ENCODE measurements at regions not wholly inside any gene's neighbourhood (a gene's known extent, or its start where the extent isn't known, plus 50 kb on each side); places are given as distances from the start of the nearest gene placed in this dataset.

DNA sequence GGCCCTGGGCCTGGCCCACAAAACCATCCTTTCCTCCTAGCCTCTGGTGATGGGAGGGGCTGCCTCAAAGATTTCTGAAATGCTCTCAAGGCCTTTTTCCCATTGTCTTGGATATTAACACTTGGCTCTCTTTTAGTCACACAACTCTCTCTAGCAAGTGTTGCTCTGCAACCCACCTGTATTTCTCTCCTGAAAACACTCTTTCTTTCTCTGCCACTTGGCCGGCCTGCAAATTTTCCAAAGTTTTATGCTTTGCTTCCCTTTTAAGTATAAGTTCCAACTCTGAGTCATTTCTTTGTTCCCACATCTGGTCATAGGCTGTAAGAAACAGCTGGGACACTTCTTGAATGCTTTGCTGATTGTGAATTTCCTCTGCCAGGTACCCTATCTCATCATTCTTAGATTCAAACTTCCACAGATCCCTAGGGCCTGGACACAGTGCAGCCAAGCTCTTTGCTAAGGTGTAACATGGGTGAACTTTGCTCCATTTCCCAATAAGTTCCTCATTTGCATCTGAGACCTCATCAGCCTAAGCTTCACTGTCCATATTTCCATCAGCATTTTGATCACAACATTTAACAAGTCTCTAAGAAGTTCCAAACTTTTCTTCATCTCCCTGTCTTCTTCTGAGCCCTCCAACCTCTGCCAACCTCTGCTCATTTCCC, 93.8 kb downstream of the TRIM29 start:
- peaks cover 0 to 10% (median 0%) of the 10 kb centered on the region in 4 donors for H3K9me3 ChIP-seq (ENCODE audit: control insufficient read depth in 4 of 4, low read length in 3 of 4)
- no peaks in the 10 kb centered on the region for H3K36me3 ChIP-seq (ENCODE audit: control insufficient read depth in 4 of 4, insufficient read depth in 3 of 4, low read depth in 1 of 4, low read length in 3 of 4)
- no peaks in the 10 kb centered on the region for H3K4me1 ChIP-seq (ENCODE audit: control insufficient read depth in 4 of 4, insufficient read depth in 4 of 4, low read length in 3 of 4)
- no peak overlapping the region for H3K9ac ChIP-seq (ENCODE audit: low read depth in 1 of 2, low read length in 2 of 2)
- 89% methylated on average over 1 of the region's 1 CpG for WGBS
- peak in 1 of 2 donors; percentile 17 for TF ChIP-seq HNF4A (conservative IDR thresholded peaks at IDR 0.05)
- TF ChIP-seq GABPA (IDR thresholded peaks at IDR 0.05 in 1 of 2, conservative IDR thresholded peaks at IDR 0.05 in 1 of 2): no peak
- H3K4me3 ChIP-seq (ENCODE audit: low read depth in 1 of 3, low read length in 3 of 3): no peak overlapping the region
- no peak overlapping the region for H3K27ac ChIP-seq (ENCODE audit: low read depth in 1 of 2, low read length in 2 of 2)
- no peak for DNase-seq (ENCODE audit: low spot score)
- no peaks in the 10 kb centered on the region for H3K27me3 ChIP-seq (ENCODE audit: control insufficient read depth in 4 of 4, insufficient read depth in 4 of 4, low read length in 3 of 4)

DNA sequence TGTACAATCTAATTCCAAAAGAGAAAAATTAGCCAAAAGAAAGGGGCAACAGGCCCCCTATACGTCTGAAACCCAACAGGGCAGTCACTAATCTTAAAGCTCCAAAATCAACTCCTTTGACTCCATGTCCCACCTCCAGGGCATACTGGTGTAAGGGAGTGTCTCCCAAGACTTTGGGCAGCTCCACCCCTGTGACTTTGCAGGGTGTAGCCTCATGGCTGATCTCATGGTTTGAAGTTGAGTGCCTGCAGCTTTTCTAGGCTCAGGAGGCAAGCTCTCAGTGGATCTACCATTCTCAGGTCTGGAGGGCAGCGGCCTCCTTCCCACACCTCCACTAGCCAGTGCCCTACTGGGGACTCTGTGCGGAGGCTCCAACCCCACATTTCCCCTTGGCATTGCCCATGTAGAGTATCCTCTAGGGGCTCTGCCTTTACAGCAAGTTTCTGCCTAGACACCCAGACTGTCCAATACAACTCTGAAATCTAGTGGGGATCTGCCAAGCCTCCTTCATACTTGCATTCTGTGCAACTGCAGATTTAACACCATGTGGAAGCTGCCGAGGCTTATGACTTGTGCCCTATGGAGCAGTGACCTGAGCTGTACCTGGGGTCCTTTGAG, 94.5 kb downstream of the TRIM29 start:
- Histone ChIP-seq H3K27ac (ENCODE audit: low read depth in 1 of 2, low read length in 2 of 2) (no peak overlapping the region), H3K4me3 (ENCODE audit: low read depth in 1 of 3, low read length in 3 of 3) (no peak overlapping the region), H3K36me3 (ENCODE audit: control insufficient read depth in 4 of 4, insufficient read depth in 3 of 4, low read depth in 1 of 4, low read length in 3 of 4) (no peaks in the 10 kb centered on the region), H3K9ac (ENCODE audit: low read depth in 1 of 2, low read length in 2 of 2) (no peak overlapping the region), H3K27me3 (ENCODE audit: control insufficient read depth in 4 of 4, insufficient read depth in 4 of 4, low read length in 3 of 4) (no peaks in the 10 kb centered on the region), H3K4me1 (ENCODE audit: control insufficient read depth in 4 of 4, insufficient read depth in 4 of 4, low read length in 3 of 4) (no peaks in the 10 kb centered on the region), H3K9me3 (ENCODE audit: control insufficient read depth in 4 of 4, low read length in 3 of 4) (peaks cover 0 to 10% (median 0%) of the 10 kb centered on the region in 4 donors)
- DNase-seq (ENCODE audit: low spot score): peak; percentile 3
- TF ChIP-seq RXRA (IDR thresholded peaks at IDR 0.05): no peak
- TF ChIP-seq FOXA1 (IDR thresholded peaks at IDR 0.05): no peak
- TF ChIP-seq, protein P1, sequence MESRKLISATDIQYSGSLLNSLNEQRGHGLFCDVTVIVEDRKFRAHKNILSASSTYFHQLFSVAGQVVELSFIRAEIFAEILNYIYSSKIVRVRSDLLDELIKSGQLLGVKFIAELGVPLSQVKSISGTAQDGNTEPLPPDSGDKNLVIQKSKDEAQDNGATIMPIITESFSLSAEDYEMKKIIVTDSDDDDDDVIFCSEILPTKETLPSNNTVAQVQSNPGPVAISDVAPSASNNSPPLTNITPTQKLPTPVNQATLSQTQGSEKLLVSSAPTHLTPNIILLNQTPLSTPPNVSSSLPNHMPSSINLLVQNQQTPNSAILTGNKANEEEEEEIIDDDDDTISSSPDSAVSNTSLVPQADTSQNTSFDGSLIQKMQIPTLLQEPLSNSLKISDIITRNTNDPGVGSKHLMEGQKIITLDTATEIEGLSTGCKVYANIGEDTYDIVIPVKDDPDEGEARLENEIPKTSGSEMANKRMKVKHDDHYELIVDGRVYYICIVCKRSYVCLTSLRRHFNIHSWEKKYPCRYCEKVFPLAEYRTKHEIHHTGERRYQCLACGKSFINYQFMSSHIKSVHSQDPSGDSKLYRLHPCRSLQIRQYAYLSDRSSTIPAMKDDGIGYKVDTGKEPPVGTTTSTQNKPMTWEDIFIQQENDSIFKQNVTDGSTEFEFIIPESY (IDR thresholded peaks at IDR 0.05): no peak
- no peak for TF ChIP-seq GABPA (IDR thresholded peaks at IDR 0.05 in 1 of 2, conservative IDR thresholded peaks at IDR 0.05 in 1 of 2)
- no peak for TF ChIP-seq YY1 (IDR thresholded peaks at IDR 0.05)
- no peak for TF ChIP-seq MAX (IDR thresholded peaks at IDR 0.05)
- no peak for TF ChIP-seq JUND (IDR thresholded peaks at IDR 0.05)
- TF ChIP-seq HNF4A (conservative IDR thresholded peaks at IDR 0.05): no peak
- no peak for TF ChIP-seq NR2F2 (IDR thresholded peaks at IDR 0.05)
- TF ChIP-seq, protein P2, sequence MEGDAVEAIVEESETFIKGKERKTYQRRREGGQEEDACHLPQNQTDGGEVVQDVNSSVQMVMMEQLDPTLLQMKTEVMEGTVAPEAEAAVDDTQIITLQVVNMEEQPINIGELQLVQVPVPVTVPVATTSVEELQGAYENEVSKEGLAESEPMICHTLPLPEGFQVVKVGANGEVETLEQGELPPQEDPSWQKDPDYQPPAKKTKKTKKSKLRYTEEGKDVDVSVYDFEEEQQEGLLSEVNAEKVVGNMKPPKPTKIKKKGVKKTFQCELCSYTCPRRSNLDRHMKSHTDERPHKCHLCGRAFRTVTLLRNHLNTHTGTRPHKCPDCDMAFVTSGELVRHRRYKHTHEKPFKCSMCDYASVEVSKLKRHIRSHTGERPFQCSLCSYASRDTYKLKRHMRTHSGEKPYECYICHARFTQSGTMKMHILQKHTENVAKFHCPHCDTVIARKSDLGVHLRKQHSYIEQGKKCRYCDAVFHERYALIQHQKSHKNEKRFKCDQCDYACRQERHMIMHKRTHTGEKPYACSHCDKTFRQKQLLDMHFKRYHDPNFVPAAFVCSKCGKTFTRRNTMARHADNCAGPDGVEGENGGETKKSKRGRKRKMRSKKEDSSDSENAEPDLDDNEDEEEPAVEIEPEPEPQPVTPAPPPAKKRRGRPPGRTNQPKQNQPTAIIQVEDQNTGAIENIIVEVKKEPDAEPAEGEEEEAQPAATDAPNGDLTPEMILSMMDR (IDR thresholded peaks at IDR 0.05; ENCODE audit: low read depth, low read length, missing input control): no peak
- no peak for TF ChIP-seq SP1 (IDR thresholded peaks at IDR 0.05)
- no peak for TF ChIP-seq RAD21 (IDR thresholded peaks at IDR 0.05)
- TF ChIP-seq HNF4G (IDR thresholded peaks at IDR 0.05): no peak
- no peak for TF ChIP-seq FOXA2 (IDR thresholded peaks at IDR 0.05)
- no peak for TF ChIP-seq EGR1 (IDR thresholded peaks at IDR 0.05; ENCODE audit: low read depth in 2 of 2)
- TF ChIP-seq REST (IDR thresholded peaks at IDR 0.05): no peak
- WGBS: 87% methylated on average over 4 of the region's 4 CpGs

Measured in liver (tissue), 8 donors.